NCI-H82 treated with DMSO at 0.1 percent for 48 hours (cell line): ENCODE measurements at regions not wholly inside any gene's neighbourhood (a gene's known extent, or its start where the extent isn't known, plus 50 kb on each side); places are given as distances from the start of the nearest gene placed in this dataset.

Experiments
- DNase-seq: peaks from one replicate; lab custom pipeline; 2025; ENCODE audit not compliant: unreplicated experiment; lab: John Stamatoyannopoulos, UW

- DNase-seq: no peak
Measured at GRCh38 chr11:19407677-19408270, 167.0 kb upstream of the E2F8 start.

GRCh38 chr11:19405966-19406365, 165.2 kb upstream of the E2F8 start:
- DNase-seq: no peak

GRCh38 chr11:19404787-19405186, 164.0 kb upstream of the E2F8 start:
- DNase-seq: no peak

- DNase-seq: no peak
Measured at GRCh38 chr11:19403196-19403895, 162.6 kb upstream of the E2F8 start.

- no peak for DNase-seq
Measured at GRCh38 chr11:19400296-19400695, 159.6 kb upstream of the E2F8 start.

GRCh38 chr11:19398772-19399527, 158.2 kb upstream of the E2F8 start:
- DNase-seq: no peak

- DNase-seq: no peak
Measured at GRCh38 chr11:19398273-19398672, 157.5 kb upstream of the E2F8 start.

GRCh38 chr11:19395050-19395449, 154.3 kb upstream of the E2F8 start:
- DNase-seq: no peak

- no peak for DNase-seq
Measured at GRCh38 chr11:19394525-19395016, 153.8 kb upstream of the E2F8 start.

- no peak for DNase-seq
Measured at GRCh38 chr11:19393941-19394340, 153.2 kb upstream of the E2F8 start.

GRCh38 chr11:19392847-19393518, 152.2 kb upstream of the E2F8 start:
- no peak for DNase-seq

GRCh38 chr11:19392321-19392720, 151.6 kb upstream of the E2F8 start:
- DNase-seq: no peak

- DNase-seq: no peak
Measured at GRCh38 chr11:19391652-19392051, 150.9 kb upstream of the E2F8 start.

GRCh38 chr11:19391026-19391425, 150.3 kb upstream of the E2F8 start:
- no peak for DNase-seq

GRCh38 chr11:19389787-19390303, 149.1 kb upstream of the E2F8 start:
- DNase-seq: no peak

- no peak for DNase-seq
Measured at GRCh38 chr11:19382131-19382611, 141.4 kb upstream of the E2F8 start.

- no peak for DNase-seq
Measured at GRCh38 chr11:19380375-19380774, 139.6 kb upstream of the E2F8 start.

GRCh38 chr11:19379465-19379864, 138.7 kb upstream of the E2F8 start:
- DNase-seq: no peak

- no peak for DNase-seq
Measured at GRCh38 chr11:19378814-19379213, 138.1 kb upstream of the E2F8 start.

GRCh38 chr11:19377881-19378280, 137.1 kb upstream of the E2F8 start:
- no peak for DNase-seq

- no peak for DNase-seq
Measured at GRCh38 chr11:19375440-19375839, 134.7 kb upstream of the E2F8 start.
